ENCODE measurements at regions not wholly inside any gene's neighbourhood (a gene's known extent, or its start where the extent isn't known, plus 50 kb on each side); places are given as distances from the start of the nearest gene placed in this dataset.

GRCh38 chr5:124160265-124160664 lies 586.2 kb downstream of the ZNF608 start:
- TF ChIP-seq CTCF (IDR thresholded peaks at IDR 0.05) (no peak), ZFX (IDR thresholded peaks at IDR 0.05; ENCODE audit: borderline replicate concordance) (no peak)

Measured in 22Rv1 (cell line).